Effector memory CD8-positive, alpha-beta T cell (primary cell): ENCODE measurements at regions not wholly inside any gene's neighbourhood (a gene's known extent, or its start where the extent isn't known, plus 50 kb on each side); places are given as distances from the start of the nearest gene placed in this dataset.

Source experiments
- ATAC-seq: fragments of 150-1000 bp; cut with Tn5 transposase; replicated peaks from 2 replicates; pipeline ENCODE4 v1.10.0; 2021; ENCODE audit warnings: mild to moderate bottlenecking, moderate library complexity
- DNase-seq, 3 experiments: peaks; one replicate each; pipeline ENCODE4 v3.0.0; 2021
- H3K27ac Mint-ChIP-seq, 2 donors: one replicate each; pipeline ENCODE4 v1.8.0; 2022; ENCODE audit warnings: mild to moderate bottlenecking in 2 of 2, mixed read lengths in 2 of 2, moderate library complexity in 2 of 2
- H3K27me3 Mint-ChIP-seq, 2 donors: one replicate each; pipeline ENCODE4 v1.8.0; 2022; ENCODE audit warnings: mixed read lengths in 2 of 2
- H3K36me3 Mint-ChIP-seq: one replicate; pipeline ENCODE4 v1.8.0; 2022; ENCODE audit warnings: mild to moderate bottlenecking, moderate library complexity, mixed read lengths; ENCODE audit not compliant: insufficient read depth
- H3K4me1 Mint-ChIP-seq, 2 donors: one replicate each; pipeline ENCODE4 v1.8.0; 2022; ENCODE audit warnings: low read depth in 2 of 2, mixed read lengths in 2 of 2
- H3K4me3 Mint-ChIP-seq, 2 donors: one replicate each; pipeline ENCODE4 v1.8.0; 2022; ENCODE audit warnings: mild to moderate bottlenecking in 2 of 2, mixed read lengths in 2 of 2, moderate library complexity in 2 of 2
- H3K9me3 Mint-ChIP-seq, 2 donors: one replicate each; pipeline ENCODE4 v1.8.0; 2022; ENCODE audit warnings: mixed read lengths in 2 of 2

GRCh38 chr18:78293940-78294541, 685.6 kb upstream of the SALL3 start:
- no peak for ATAC-seq
- Mint-ChIP-seq H3K27ac (no peak overlapping the region), H3K9me3 (peaks cover 0 to 2% of the 10 kb centered on the region in 2 donors), H3K36me3 (no peaks in the 10 kb centered on the region), H3K27me3 (peaks cover 0 to 11% of the 10 kb centered on the region in 2 donors), H3K4me3 (no peak overlapping the region), H3K4me1 (no peaks in the 10 kb centered on the region)
- no peak for DNase-seq

- H3K27ac Mint-ChIP-seq: no peak overlapping the region
- DNase-seq: no peak
- peaks cover 0 to 11% of the 10 kb centered on the region in 2 donors for H3K27me3 Mint-ChIP-seq
- no peaks in the 10 kb centered on the region for H3K4me1 Mint-ChIP-seq
- H3K9me3 Mint-ChIP-seq: peaks cover 0 to 2% of the 10 kb centered on the region in 2 donors
- no peak for ATAC-seq
- H3K36me3 Mint-ChIP-seq: no peaks in the 10 kb centered on the region
- H3K4me3 Mint-ChIP-seq: no peak overlapping the region
Measured at GRCh38 chr18:78295262-78295661, 684.4 kb upstream of the SALL3 start.

GRCh38 chr18:78296166-78296565, 683.5 kb upstream of the SALL3 start:
- H3K27me3 Mint-ChIP-seq: peaks cover 0 to 10% of the 10 kb centered on the region in 2 donors
- no peak overlapping the region for H3K4me3 Mint-ChIP-seq

GRCh38 chr18:78297048-78297447, 682.6 kb upstream of the SALL3 start:
- H3K4me1 Mint-ChIP-seq: no peaks in the 10 kb centered on the region
- no peak overlapping the region for H3K4me3 Mint-ChIP-seq
- H3K27me3 Mint-ChIP-seq: peaks cover 4 to 5% of the 10 kb centered on the region in 2 donors
- H3K9me3 Mint-ChIP-seq: no peaks in the 10 kb centered on the region
- no peak for ATAC-seq
- no peak for DNase-seq
- no peaks in the 10 kb centered on the region for H3K36me3 Mint-ChIP-seq
- H3K27ac Mint-ChIP-seq: no peak overlapping the region

More at GRCh38 chr18:78296166-78296565, 683.5 kb upstream of the SALL3 start:
- DNase-seq (no peak), ATAC-seq (no peak)
- no peaks in the 10 kb centered on the region for H3K4me1 Mint-ChIP-seq
- H3K27ac Mint-ChIP-seq: no peak overlapping the region
- H3K36me3 Mint-ChIP-seq: no peaks in the 10 kb centered on the region
- no peaks in the 10 kb centered on the region for H3K9me3 Mint-ChIP-seq

GRCh38 chr18:78303519-78304191, 676.0 kb upstream of the SALL3 start:
- no peak overlapping the region for H3K4me3 Mint-ChIP-seq
- H3K9me3 Mint-ChIP-seq: no peaks in the 10 kb centered on the region
- no peak for ATAC-seq
- H3K36me3 Mint-ChIP-seq: no peaks in the 10 kb centered on the region
- no peak overlapping the region for H3K27ac Mint-ChIP-seq
- H3K27me3 Mint-ChIP-seq: peaks cover 6 to 38% of the 10 kb centered on the region in 2 donors
- no peaks in the 10 kb centered on the region for H3K4me1 Mint-ChIP-seq
- no peak for DNase-seq

GRCh38 chr18:78304192-78305164, 675.1 kb upstream of the SALL3 start:
- Mint-ChIP-seq H3K27ac (no peak overlapping the region), H3K27me3 (peaks cover 6 to 38% of the 10 kb centered on the region in 2 donors), H3K9me3 (no peaks in the 10 kb centered on the region), H3K36me3 (no peaks in the 10 kb centered on the region), H3K4me1 (no peaks in the 10 kb centered on the region), H3K4me3 (no peak overlapping the region)
- ATAC-seq: no peak
- DNase-seq: no peak

GRCh38 chr18:78305789-78306188, 673.8 kb upstream of the SALL3 start:
- no peak for ATAC-seq
- H3K4me1 Mint-ChIP-seq: no peaks in the 10 kb centered on the region
- no peaks in the 10 kb centered on the region for H3K9me3 Mint-ChIP-seq
- no peak for DNase-seq
- peaks cover 6 to 38% of the 10 kb centered on the region in 2 donors for H3K27me3 Mint-ChIP-seq
- no peak overlapping the region for H3K4me3 Mint-ChIP-seq
- H3K36me3 Mint-ChIP-seq: no peaks in the 10 kb centered on the region
- H3K27ac Mint-ChIP-seq: no peak overlapping the region

GRCh38 chr18:78309307-78309706, 670.3 kb upstream of the SALL3 start:
- DNase-seq (no peak), ATAC-seq (no peak)
- Mint-ChIP-seq H3K4me3 (no peak overlapping the region), H3K9me3 (peaks cover 2 to 9% of the 10 kb centered on the region in 2 donors), H3K4me1 (no peaks in the 10 kb centered on the region), H3K27me3 (peaks cover 6 to 20% of the 10 kb centered on the region in 2 donors), H3K27ac (no peak overlapping the region), H3K36me3 (no peaks in the 10 kb centered on the region)

- Mint-ChIP-seq H3K9me3 (peaks cover 2 to 9% of the 10 kb centered on the region in 2 donors), H3K36me3 (no peaks in the 10 kb centered on the region), H3K4me1 (no peaks in the 10 kb centered on the region), H3K27me3 (peaks cover 2 to 16% of the 10 kb centered on the region in 2 donors), H3K27ac (no peak overlapping the region), H3K4me3 (no peak overlapping the region)
- ATAC-seq: no peak
- DNase-seq: no peak
Measured at GRCh38 chr18:78309924-78310323, 669.7 kb upstream of the SALL3 start.

GRCh38 chr18:78319264-78319663, 660.4 kb upstream of the SALL3 start:
- Mint-ChIP-seq H3K36me3 (no peaks in the 10 kb centered on the region), H3K27ac (no peak overlapping the region)

GRCh38 chr18:78319961-78320360, 659.7 kb upstream of the SALL3 start:
- Mint-ChIP-seq H3K4me1 (no peaks in the 10 kb centered on the region), H3K27ac (no peak overlapping the region), H3K27me3 (no peaks in the 10 kb centered on the region), H3K9me3 (no peaks in the 10 kb centered on the region), H3K4me3 (no peak overlapping the region), H3K36me3 (no peaks in the 10 kb centered on the region)
- DNase-seq: no peak
- no peak for ATAC-seq

More at GRCh38 chr18:78319264-78319663, 660.4 kb upstream of the SALL3 start:
- H3K4me3 Mint-ChIP-seq: no peak overlapping the region
- no peaks in the 10 kb centered on the region for H3K4me1 Mint-ChIP-seq
- DNase-seq (no peak), ATAC-seq (no peak)
- no peaks in the 10 kb centered on the region for H3K9me3 Mint-ChIP-seq
- no peaks in the 10 kb centered on the region for H3K27me3 Mint-ChIP-seq

GRCh38 chr18:78321402-78321801, 658.2 kb upstream of the SALL3 start:
- Mint-ChIP-seq H3K27ac (no peak overlapping the region), H3K4me3 (no peak overlapping the region), H3K36me3 (no peaks in the 10 kb centered on the region), H3K27me3 (no peaks in the 10 kb centered on the region), H3K9me3 (no peaks in the 10 kb centered on the region), H3K4me1 (no peaks in the 10 kb centered on the region)
- DNase-seq (no peak), ATAC-seq (no peak)

GRCh38 chr18:78323453-78324197, 656.0 kb upstream of the SALL3 start:
- Mint-ChIP-seq H3K27ac (no peak overlapping the region), H3K36me3 (no peaks in the 10 kb centered on the region), H3K4me1 (no peaks in the 10 kb centered on the region), H3K4me3 (no peak overlapping the region), H3K27me3 (no peaks in the 10 kb centered on the region), H3K9me3 (no peaks in the 10 kb centered on the region)
- ATAC-seq (no peak), DNase-seq (no peak)
